SK-N-SH (cell line): ENCODE measurements at regions not wholly inside any gene's neighbourhood (a gene's known extent, or its start where the extent isn't known, plus 50 kb on each side); places are given as distances from the start of the nearest gene placed in this dataset.

Experiments
- CHD2 ChIP-seq: fragments of 150-350 bp; IDR thresholded peaks from 2 replicates; pipeline ENCODE4 v1.6.1; 2018; ENCODE audit warnings: low read length; ENCODE audit not compliant: partially characterized antibody
- CTCF ChIP-seq: fragments of 200-600 bp; sonication (generic); IDR thresholded peaks from 2 replicates; pipeline ENCODE4 v1.6.1; 2017; ENCODE audit warnings: antibody characterized with exemption, mild to moderate bottlenecking, moderate library complexity
- EP300 ChIP-seq, 2 experiments: IDR thresholded peaks; 2 replicates each; pipeline versions ENCODE4 v1.4.0 to v1.6.1; 2012; ENCODE audit warnings: borderline replicate concordance in 1 of 2, low read depth in 1 of 2, low read length in 1 of 2
- EZH2phosphoT487 ChIP-seq: fragments of 200-600 bp; sonication (generic); IDR thresholded peaks from 2 replicates; pipeline ENCODE4 v1.6.1; 2017; ENCODE audit warnings: low read depth, mixed run types, mild to moderate bottlenecking, antibody characterized with exemption, moderate library complexity, borderline replicate concordance
- MXI1 ChIP-seq: IDR thresholded peaks from 2 replicates; pipeline ENCODE4 v1.6.1; 2012; ENCODE audit warnings: mild to moderate bottlenecking, low read depth, low read length, improper control_type of control experiment
- NFIC ChIP-seq: IDR thresholded peaks from 2 replicates; pipeline ENCODE4 v1.4.0; 2012; ENCODE audit warnings: borderline replicate concordance
- NRF1 ChIP-seq: IDR thresholded peaks from 2 replicates; pipeline ENCODE4 v1.6.1; 2012; ENCODE audit warnings: low read depth, mild to moderate bottlenecking, low read length
- PBX3 ChIP-seq: IDR thresholded peaks from 2 replicates; pipeline ENCODE4; 2012
- POLR2AphosphoS5 ChIP-seq: IDR thresholded peaks from 2 replicates; pipeline ENCODE4 v1.6.1; 2012; ENCODE audit warnings: low read depth, low read length
- RXRA ChIP-seq: IDR thresholded peaks from 2 replicates; pipeline ENCODE4 v1.4.0; 2012; ENCODE audit warnings: low read depth, mild to moderate bottlenecking, borderline replicate concordance
- SMC3 ChIP-seq: IDR thresholded peaks from 2 replicates; pipeline ENCODE4 v1.6.1; 2012; ENCODE audit warnings: low read depth, low read length, improper control_type of control experiment
- TAF1 ChIP-seq: IDR thresholded peaks from 2 replicates; pipeline ENCODE4 v1.6.1; 2012; ENCODE audit warnings: low read depth, mild to moderate bottlenecking, low read length, moderate library complexity, borderline replicate concordance
- YY1 ChIP-seq: IDR thresholded peaks from 2 replicates; pipeline ENCODE4 v1.4.0; 2012; ENCODE audit warnings: low read depth, mild to moderate bottlenecking

- no peak for TF ChIP-seq CTCF
- TF ChIP-seq RXRA, result no peak
- TF ChIP-seq CHD2, result no peak
- TF ChIP-seq POLR2AphosphoS5, result no peak
- no peak for TF ChIP-seq SMC3
- TF ChIP-seq TAF1, result no peak
- TF ChIP-seq NFIC, result no peak
- no peak for TF ChIP-seq EP300 (IDR thresholded peaks at IDR 0.05; ENCODE audit: borderline replicate concordance in 1 of 2, low read depth in 1 of 2, low read length in 1 of 2)
- no peak for TF ChIP-seq EZH2phosphoT487
- TF ChIP-seq MXI1, result no peak
- no peak for TF ChIP-seq NRF1
- no peak for TF ChIP-seq PBX3
- TF ChIP-seq YY1, result no peak
Measured at GRCh38 chr13:34179927-34180326, 362.0 kb downstream of the RFC3 start.
